ENCODE measurements at regions not wholly inside any gene's neighbourhood (a gene's known extent, or its start where the extent isn't known, plus 50 kb on each side); places are given as distances from the start of the nearest gene placed in this dataset.
A peak's percentile ranks its signal among the peaks of the same experiment; 100 is the strongest.

DNA sequence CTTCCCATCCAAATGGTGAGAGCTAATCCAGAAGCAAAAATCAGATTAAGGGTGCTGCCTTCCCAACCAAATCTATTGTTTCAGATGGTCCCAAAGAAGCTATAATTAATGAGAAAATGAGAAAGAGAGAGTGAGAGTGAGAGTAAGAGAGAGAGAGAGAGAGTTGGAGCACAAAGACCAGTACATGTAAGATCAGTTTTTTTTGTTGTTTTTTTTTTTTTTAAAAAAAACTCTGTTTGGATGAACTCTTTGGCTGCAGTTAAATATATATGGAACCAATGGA lies 305.6 kb downstream of the PTEN start:
- DNase-seq (ENCODE audit: low spot score): no peak

DNA sequence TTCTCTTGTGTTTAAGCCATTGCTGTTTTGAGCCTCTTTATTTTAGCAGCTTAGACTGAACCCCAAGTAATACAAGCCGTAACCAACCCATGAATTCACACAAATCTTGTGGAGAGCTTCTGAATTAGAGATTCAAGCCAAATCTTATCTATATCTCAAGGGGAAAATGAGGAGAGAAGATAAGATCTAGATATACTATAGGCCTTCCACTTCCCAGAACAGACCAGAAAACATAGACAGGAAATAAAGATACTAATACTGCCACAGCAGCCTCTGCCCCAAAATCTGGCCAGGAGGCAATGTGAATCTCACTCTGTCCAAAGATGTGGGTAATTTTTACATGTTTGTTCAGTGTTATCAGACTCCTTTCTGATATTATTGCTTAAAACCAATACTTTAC lies 307.2 kb downstream of the PTEN start:
- no peak for DNase-seq (ENCODE audit: low spot score)

DNA sequence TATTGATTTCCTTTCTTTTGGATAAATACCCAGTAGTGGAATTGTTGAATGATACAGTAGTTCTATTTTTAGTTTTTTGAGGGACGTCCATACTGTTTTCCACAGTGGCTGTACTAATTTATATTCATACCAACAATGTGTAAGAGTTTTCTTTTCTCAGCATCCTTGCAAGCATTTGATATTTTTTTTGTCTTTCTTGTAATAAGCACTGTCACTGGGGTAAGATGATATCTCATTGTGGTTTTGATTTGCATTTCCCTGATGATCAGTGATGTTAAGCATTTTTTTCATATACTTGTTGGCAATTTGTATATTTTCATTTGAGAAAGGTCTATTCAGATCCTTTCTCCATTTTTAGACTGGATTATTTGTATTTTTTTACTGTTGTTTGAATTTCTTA lies 308.7 kb downstream of the PTEN start:
- peak; percentile 13 for DNase-seq (ENCODE audit: low spot score)

DNA sequence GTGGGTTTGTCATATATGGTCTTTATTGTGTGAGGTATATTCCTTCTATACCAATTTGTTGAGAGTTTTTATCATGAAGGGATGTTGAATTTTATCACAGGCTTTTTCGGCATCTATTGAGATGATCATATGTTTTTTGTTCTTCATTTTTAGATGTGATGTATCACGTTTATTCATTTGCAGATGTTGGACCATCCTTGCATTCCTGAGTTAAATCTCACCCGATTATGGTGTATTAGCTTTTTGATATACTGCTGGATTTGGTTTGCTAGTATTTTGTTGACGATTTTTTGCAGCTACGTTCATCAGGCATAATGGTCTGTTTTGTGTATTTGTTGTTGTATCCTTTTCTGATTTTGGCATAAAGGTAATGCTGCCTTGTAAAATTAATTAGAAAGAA lies 311.0 kb downstream of the PTEN start:
- DNase-seq (ENCODE audit: low spot score): no peak

DNA sequence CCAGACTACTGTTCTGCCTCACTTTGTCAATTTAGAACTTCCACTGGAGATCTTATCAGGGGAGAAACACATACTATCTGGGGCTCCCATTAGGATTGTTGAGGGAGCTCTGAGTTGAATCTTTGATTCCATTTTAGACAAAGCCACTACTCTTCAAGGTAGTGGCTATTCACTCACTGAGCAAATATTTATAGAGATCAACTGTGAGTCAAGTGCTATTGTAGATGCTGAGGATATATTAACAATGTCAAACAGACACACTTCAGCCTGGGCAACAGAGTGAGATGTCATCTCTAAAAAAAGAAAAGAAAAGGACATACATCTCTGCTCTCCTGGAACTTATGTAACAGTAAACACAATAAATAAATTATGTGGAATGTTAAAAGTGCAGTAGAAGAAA lies 315.3 kb downstream of the PTEN start:
- DNase-seq (ENCODE audit: low spot score): no peak

DNA sequence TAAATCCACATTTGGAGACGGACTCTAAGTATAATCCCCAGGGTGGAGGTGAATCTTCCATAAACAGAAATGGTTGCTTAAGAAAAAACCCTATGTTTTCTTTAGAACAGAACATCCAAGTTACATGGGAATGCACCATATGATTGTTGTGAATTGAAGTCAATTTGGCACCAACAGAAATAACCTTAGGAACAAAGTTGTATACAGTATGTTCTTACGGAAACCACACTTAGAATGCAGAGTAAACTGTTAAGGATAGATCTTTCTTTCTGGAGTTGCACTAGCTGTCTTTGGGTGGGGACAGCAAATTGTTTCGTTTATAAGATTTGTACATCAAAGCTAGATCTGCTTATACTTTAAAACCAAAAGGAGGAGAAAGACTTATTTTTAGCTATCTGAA lies 316.4 kb downstream of the PTEN start:
- DNase-seq (ENCODE audit: low spot score): no peak

DNA sequence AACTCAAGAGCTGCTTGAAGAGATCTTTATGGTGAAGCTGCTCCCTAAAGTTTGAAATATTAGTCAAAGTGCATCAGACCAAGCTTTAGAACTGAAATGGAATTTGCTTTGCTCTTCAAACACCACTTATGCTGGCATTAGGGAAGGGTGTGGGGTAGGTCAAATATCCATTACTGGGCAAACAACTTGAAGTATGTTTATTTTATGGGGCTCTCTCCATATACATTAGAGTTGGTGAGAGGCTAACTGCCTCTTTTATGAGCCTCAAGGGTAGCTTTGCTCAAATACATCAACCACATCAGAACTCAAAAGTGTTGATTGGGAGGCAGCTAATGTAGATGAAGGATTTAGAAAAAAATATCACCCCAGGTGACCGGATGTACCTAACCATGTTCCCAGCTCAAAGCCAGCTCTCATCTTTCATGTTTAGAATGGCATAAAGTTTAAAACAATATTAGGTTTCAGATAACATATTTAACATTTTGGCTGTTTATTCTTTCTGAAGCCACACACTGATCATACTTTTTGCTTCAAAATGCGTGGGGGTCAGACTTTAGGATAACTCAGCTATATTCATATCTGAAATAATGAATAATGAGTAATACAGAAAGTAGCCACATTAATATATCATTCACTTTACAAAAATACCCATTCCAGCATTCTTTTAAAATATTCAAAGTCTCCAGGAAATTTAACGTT lies 318.6 kb downstream of the PTEN start:
- DNase-seq (ENCODE audit: low spot score): no peak

DNA sequence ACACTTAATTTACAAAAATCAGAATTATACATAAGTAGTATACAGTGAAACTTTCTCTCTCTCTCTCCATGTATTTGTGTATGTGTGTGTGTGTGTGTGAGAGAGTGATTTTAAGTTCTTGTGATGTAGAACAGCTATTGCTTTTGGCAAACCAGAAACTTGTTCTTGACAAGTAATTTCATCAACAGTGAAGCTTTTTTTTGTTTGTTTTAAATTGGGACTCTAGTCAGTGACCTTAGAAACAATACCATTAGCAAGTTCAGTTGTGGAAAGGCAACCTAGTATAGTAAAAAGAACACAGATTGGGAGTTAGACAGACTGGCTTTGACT lies 319.1 kb downstream of the PTEN start:
- DNase-seq (ENCODE audit: low spot score): no peak

DNA sequence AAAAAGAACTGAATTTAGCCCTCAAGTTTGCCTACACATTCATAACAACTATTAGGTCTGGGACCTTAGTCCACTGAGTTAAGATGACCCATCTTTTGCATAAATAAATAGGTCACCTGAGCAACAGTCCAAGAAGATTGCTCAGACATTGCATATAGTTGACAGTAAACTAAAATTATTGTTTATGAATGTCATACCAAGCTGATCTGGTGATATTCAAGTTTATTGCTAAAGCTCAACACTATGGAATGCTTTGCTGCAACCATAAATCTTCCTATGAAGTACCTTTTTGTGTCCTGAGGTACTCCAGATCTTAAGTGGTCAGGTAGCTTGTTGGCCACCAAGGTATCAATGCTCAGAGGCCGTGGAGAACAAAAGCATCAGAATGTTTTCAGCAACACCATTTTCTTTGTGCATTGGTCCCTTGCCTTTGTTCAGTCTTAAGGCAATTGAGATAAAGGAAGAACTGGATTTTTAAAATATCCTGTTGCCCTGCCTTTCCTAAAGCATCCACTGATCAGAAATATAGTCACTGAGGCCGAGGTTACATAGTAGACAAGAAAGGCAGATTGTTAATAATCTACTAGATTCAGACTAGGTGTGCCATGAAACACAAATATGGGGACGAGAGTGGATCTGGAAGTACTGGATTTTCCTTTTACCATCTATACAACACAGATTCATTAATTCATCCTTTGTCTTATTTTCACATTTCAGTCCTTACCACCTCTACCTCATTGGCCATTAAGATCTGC lies 321.3 kb downstream of the PTEN start:
- no peak for DNase-seq (ENCODE audit: low spot score)

DNA sequence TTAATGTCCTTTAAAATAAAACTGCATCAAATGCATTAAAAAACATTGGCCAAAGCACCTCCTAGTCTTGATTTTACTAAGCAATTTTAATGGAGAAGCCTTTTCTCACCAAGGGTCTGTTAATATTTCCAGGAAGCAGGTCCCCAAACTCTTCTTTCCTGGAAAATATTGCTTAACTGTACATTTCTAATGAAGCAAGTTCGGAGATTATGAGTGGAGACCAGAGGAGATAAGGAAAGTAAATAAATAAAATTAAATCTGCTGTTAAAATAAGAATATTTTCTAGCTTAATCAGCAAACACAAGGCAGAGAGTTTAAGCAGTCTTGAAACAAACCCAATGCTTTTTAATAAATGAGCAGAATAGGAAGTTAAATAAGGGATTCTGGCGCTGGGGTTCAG lies 322.4 kb downstream of the PTEN start:
- no peak for DNase-seq (ENCODE audit: low spot score)

DNA sequence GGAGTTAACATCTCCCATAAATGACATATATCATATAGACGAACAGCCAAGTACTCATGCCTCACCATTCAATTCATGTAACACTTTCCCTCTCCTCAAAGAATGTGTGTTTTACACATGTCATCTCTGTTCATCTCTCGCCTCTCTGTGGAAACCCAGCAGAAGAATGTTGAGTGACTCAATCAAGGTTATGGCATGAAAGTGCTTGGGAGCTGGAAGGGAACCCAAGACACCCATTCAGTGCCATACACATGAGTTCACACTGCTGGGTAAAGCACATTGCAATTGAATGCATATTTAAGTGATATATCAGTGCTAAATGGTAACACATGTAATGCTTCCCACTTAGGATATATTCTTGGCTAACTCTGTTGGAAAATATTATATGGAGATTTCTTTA lies 322.9 kb downstream of the PTEN start:
- DNase-seq (ENCODE audit: low spot score): no peak

DNA sequence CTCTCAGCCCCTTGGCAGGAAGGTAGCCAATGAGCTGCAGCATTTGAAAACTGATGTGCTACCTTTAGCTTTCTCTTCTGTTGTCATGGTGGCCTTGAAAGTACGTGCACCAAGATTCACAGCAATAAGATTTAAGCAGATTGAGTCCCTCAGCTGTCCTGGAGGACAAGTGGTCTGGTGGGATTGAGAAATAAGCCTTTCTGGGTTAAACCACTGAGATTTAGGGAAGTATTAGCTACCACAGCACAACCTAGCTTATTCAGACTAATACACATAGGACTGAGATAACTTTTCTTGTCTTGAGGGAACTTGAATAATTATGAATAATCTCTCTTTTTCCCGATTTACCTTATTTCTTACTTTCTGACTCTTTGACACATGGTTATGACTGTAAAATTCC lies 324.0 kb downstream of the PTEN start:
- no peak for DNase-seq (ENCODE audit: low spot score)

DNA sequence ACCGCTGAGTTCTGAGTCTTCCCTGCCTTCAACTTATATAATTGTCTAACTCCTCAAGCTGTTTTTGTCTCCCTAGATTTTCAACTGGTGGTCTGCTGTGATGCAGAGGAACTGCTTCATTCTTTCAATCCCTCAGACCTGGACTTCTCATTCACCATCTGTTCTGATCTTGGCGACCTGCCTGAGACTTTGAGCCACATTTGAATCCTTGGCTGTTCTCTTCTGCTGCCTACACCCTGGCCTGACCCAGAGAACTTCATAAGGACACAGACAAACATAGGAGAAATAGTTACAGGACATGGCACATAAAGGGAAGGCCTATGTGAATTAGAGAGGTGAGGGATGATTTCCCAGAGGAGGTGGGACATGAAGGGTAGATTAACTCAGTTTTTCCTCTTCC lies 326.7 kb downstream of the PTEN start:
- no peak for DNase-seq (ENCODE audit: low spot score)

DNA sequence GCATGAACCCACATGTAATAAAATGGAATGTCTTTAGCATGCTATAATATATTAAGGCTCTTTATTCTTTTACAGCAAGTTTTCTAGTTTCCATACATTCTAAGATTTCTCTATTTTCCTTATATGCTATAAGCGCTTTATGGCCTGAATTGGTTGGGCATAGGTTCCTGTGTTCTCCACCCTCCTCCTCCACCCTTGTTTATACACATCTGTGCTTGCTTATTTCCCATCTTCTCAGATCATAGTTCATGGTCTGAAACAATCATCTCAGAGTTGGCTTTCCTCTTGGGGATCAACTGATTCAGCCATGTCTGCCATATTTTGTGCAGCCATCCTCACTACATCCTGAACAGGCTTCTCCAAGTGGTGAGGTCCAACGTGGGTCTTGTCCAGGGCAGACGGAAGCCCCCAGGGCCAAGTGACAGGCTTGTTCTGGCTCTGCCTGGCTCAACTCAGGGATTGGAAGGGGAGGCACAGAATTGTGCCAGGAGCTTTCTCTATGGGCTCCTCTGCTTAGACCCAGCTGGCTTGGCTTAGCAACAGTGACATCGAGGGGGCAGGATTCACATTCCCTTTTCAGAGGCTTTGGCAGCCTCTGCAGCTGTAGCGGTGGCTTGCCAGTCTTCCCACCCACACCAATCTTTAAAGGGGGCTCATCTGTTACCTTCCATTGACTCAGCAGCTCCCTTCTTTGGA lies 327.3 kb downstream of the PTEN start:
- no peak for DNase-seq (ENCODE audit: low spot score)

DNA sequence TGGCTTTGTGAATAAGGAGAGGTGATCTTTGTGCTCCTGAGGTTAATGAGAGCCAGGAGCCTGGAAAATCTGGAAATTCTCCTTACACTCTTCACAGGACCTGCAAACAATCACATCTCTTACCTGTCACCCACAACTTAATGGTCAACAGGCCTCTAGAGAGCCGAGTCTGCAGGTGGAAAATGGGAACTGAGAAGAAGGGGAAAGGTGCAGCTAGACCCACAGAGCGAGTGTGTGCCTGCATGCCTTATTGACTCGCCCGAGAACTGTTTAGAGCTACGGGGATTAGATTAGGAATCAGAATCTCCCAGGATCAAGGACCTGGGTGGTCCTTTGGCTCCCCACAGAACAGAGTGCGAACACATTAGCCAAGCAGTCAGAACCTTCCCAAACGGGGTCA lies 329.6 kb downstream of the PTEN start:
- no peak for DNase-seq (ENCODE audit: low spot score)

DNA sequence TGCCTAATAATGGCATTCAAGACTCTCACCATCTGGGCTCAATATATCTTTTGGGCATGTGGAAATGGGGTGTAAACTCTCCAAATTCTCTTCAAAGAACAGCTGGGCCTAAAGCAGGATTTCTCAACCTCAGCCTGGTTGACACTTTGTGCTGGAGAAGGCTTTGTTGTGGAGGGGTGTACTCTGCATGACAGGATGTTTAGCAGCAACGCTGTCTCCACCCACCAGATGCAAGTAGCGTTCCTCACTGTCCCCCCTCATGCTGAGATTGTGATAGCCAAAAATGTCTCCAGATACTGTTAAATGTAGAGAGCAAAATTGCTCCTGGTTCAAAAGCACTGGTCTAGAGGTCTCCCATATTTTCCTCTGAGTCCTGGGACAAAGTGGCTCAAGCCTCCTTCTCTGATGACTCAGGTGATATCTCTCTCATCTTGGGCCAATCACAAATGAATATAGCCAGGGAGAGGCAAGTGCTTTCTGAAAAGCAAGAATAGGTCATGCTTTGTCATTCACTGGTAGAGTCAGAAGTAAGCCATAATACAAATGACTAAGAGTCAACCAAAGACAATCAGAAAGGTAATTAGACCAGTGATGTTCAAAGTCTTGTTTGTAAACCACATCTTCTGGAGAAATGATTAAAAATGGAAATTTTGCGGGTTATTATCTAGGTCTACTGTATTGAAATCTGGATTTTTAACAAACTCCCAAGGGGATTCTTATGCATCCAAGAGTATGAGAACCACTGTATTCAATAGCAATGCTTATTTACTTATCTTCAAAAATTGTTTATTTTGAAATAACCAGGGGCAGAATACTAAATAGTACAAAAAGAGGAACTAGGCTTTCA lies 330.8 kb downstream of the PTEN start:
- DNase-seq (ENCODE audit: low spot score): peak; percentile 57

DNA sequence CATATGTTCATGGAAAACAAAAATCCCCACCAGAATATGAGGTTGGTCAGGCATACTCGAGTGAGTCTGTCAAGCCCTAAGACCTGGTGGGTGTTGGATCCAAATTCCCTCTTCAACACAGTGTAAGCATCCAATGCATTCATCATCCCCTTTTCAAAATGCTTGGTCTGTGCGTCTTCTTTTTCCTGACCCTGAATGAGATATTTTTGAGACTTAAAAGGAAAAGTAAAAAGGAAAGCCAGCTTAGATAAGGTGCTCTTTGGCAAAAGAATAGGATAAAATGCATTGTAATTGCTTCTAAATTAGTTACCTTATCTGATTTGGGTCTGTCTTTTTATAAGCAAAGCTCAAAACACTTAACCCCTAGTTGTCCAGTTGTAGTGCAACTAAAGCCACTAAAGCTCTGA lies 331.5 kb downstream of the PTEN start:
- no peak for DNase-seq (ENCODE audit: low spot score)

DNA sequence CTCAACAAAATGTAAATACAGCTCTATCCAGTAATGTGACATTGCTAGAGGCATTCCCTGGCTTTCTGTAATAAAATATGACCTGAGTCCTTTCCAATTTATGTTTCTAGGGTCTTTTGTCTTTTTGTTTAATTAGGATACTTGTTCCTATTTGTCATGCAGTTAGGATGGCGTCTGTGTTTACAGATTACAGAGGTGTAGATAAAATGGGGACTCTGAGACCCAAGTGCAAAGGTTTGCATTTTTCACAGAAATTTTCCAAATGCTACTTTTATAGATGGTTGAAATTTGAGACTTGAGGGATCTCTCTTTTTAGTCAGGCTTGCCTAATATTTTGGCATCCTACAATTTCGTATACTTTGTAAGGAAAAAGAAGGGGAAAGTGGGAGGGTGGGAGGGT lies 332.4 kb downstream of the PTEN start:
- DNase-seq (ENCODE audit: low spot score): no peak

DNA sequence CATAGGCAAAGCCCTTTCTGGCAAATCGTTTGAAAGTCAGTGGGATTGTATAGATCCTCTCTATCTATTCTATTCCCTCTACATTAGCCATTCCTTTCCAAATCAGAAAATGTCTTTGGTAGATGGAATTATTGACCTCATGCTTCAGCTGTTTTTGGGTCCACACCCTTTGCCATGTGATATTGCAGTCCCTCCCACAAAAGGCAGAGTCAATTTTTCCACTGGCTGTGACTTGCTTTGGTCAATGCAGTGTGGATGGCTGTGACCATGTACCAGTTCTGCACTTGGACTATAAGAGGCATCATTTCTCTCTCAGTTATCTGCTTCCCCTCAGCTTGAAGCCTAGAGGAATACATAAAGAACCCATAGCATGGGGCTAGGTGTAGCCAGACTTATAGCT lies 332.9 kb downstream of the PTEN start:
- DNase-seq (ENCODE audit: low spot score): no peak

DNA sequence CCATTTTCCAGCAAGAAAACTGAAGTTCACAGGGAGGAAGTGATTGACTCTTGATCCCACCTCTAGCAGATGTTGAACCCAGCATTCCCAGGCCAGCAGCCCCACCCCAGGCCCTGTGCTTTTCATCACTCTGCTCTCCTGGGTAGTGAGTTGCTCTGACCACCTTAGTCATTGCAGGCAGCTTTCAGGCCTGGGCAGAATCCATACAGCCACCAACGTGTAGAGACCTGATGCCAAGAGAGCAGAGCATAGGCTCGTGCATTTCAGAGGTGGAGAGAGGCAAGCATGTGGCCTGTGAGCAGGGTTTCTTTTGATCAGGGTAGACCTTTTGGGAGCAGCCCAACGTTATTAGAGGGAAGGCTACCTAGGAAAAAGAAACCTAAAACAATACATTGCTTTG lies 334.6 kb downstream of the PTEN start:
- DNase-seq (ENCODE audit: low spot score): no peak

DNA sequence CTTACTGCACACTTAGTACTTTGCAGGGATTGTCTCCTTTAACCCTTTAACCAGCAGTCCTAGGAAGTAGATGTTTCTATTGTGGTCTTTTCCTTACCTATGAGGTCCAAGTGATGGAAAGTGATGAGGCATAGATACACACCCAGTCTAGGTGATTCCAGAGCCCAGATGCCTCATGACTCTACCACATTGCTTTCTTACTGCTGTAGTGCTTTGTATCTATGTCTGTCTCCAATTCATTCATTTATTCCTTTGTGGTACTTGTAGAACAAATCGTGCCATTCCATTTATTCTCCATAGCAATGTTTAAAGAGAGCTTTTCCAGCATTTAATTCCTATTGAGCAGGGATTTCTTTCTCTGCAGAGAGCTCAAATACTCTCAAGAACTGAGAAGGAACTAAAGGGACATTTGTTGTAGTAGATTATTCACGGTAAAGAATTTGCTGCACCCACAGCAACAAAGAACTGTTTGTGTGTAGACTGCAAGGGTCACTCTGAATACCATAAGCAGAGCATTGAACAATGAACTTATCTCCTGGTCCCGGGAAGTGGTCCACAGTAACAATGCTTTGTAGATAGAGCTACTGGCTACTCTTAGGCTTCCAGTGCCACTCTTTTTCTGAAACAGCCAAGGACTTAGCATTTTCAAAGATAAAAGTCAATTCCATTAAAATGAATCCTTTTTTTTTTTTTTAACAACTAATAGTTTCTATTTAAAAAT lies 337.0 kb downstream of the PTEN start:
- no peak for DNase-seq (ENCODE audit: low spot score)

DNA sequence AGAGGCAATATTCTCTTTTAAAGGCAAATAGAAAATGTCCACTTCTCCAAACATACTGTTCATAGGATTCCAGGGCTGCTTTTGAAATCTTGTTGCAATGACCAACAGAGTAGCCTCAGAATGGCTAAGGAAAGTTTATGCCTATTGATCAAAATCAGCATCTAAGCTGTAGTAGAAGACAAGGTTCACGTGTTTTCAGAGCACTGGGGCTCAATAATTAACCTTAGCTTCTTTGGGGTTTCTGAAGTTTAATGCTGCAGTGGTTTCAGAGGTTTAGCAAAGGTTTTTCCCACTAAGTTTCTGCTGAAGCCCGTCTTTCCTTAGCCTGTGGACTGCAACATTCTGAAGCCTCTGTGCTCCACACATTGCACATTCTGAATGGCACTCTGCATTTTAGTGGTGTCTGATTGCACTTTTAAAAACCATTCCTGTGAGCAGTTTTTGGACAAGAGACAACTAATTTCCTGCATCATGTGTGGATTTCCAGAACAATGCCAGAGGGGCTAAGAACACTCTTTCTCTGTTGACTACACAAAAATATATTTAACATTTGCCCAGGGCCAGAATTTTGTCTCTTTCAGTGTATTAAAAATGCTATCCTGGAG lies 342.5 kb downstream of the PTEN start:
- no peak for DNase-seq (ENCODE audit: low spot score)
